ENCODE measurements at regions not wholly inside any gene's neighbourhood (a gene's known extent, or its start where the extent isn't known, plus 50 kb on each side); places are given as distances from the start of the nearest gene placed in this dataset.
"Not testable (repeated sequence)": the region's sequence is repeated elsewhere in the genome, so short reads cannot be mapped to it uniquely, and the experiment has no call there.

GRCh38 chr15:79157631-79158592, 67.3 kb upstream of the RASGRF1 start:
- no peak for DNase-seq (ENCODE audit: low read depth in 2 of 2)

GRCh38 chr15:79156704-79157375, 66.3 kb upstream of the RASGRF1 start:
- DNase-seq (ENCODE audit: low read depth in 2 of 2) = no peak

GRCh38 chr15:79154483-79155135, 64.0 kb upstream of the RASGRF1 start:
- DNase-seq (ENCODE audit: low read depth in 2 of 2) = no peak

GRCh38 chr15:79144290-79144689, 53.7 kb upstream of the RASGRF1 start:
- DNase-seq (ENCODE audit: low read depth in 2 of 2) = not testable (repeated sequence)

- DNase-seq (ENCODE audit: low read depth in 2 of 2) = no peak
Measured at GRCh38 chr15:79140846-79141570, 50.4 kb upstream of the RASGRF1 start.
